ENCODE measurements at regions not wholly inside any gene's neighbourhood (a gene's known extent, or its start where the extent isn't known, plus 50 kb on each side); places are given as distances from the start of the nearest gene placed in this dataset.
"Not testable (repeated sequence)": the region's sequence is repeated elsewhere in the genome, so short reads cannot be mapped to it uniquely, and the experiment has no call there.

GRCh38 chr1:192884241-192884640 is 75.4 kb downstream of the RGS2 start:
- Histone ChIP-seq H3K4me2 (ENCODE audit: control insufficient read depth, insufficient read depth) (no peak overlapping the region), H3K9me3 (replicated peaks; ENCODE audit: control insufficient read depth, insufficient read depth, low read length) (no peaks in the 10 kb centered on the region), H3K4me3 (no peak overlapping the region), H3K4me1 (ENCODE audit: control insufficient read depth, insufficient read depth, low read length) (no peaks in the 10 kb centered on the region), H3K36me3 (ENCODE audit: control insufficient read depth in 2 of 2, insufficient read depth in 2 of 2, low read length in 1 of 2) (no peaks in the 10 kb centered on the region), H2AFZ (ENCODE audit: control insufficient read depth, low read depth, low read length) (no peak overlapping the region), H3K9ac (ENCODE audit: control insufficient read depth, insufficient read depth, low read length) (no peak overlapping the region), H3K79me2 (ENCODE audit: control insufficient read depth, insufficient read depth, low read length) (no peaks in the 10 kb centered on the region), H3K27ac (ENCODE audit: control insufficient read depth, insufficient read depth) (no peak overlapping the region), H4K20me1 (ENCODE audit: control insufficient read depth, insufficient read depth) (no peaks in the 10 kb centered on the region), H3K27me3 (replicated peaks in 1 of 2; ENCODE audit: control insufficient read depth in 2 of 2, insufficient read depth in 2 of 2, low read length in 1 of 2) (no peaks in the 10 kb centered on the region)
- ChIA-PET CTCF (no interaction called here), SMC1A (ENCODE audit: uncharacterized antibody, unreplicated experiment) (no interaction called here), POLR2A (no interaction called here), RAD21 (ENCODE audit: unreplicated experiment) (no interaction called here)
- in situ Hi-C loops (cut with MboI) (no loop called here), intact Hi-C loops (cut with micrococcal nuclease; ENCODE audit: unreplicated experiment) (no loop called here)
- WGBS (ENCODE audit: insufficient coverage, insufficient replicate concordance, low lambda C conversion rate, missing lambda C conversion rate), result 1% methylated on average over 5 of the region's 5 CpGs
- DNase-seq (ENCODE audit: low read depth, low spot score) (no peak), FAIRE-seq (no peak), ATAC-seq (no peak)
- TF ChIP-seq SMAD5 (IDR thresholded peaks at IDR 0.05; ENCODE audit: low read depth) (no peak), SRF (IDR thresholded peaks at IDR 0.05; ENCODE audit: low read depth in 2 of 2, low read length in 2 of 2) (no peak), RCOR1 (conservative IDR thresholded peaks at IDR 0.05; ENCODE audit: low read depth, low read length) (no peak), RAD51 (IDR thresholded peaks at IDR 0.05) (no peak), ZNF384 (IDR thresholded peaks at IDR 0.05; ENCODE audit: borderline replicate concordance, low read depth, low read length) (no peak), TCF3 (IDR thresholded peaks at IDR 0.05; ENCODE audit: borderline replicate concordance, insufficient read depth, low read depth, low read length) (no peak), CREB1 (IDR thresholded peaks at IDR 0.05; ENCODE audit: low read depth) (no peak), IRF5 (IDR thresholded peaks at IDR 0.05; ENCODE audit: borderline replicate concordance) (no peak)
- no TSS peak for BruUV-seq (replicated peaks)

- H3K27ac ChIP-seq (ENCODE audit: control insufficient read depth, insufficient read depth); POLR2A ChIA-PET; in situ Hi-C loops (cut with MboI); CTCF ChIA-PET; H2AFZ ChIP-seq (ENCODE audit: control insufficient read depth, low read depth, low read length); H3K36me3 ChIP-seq (ENCODE audit: control insufficient read depth in 2 of 2, insufficient read depth in 2 of 2, low read length in 1 of 2); H3K4me1 ChIP-seq (ENCODE audit: control insufficient read depth, insufficient read depth, low read length); H3K79me2 ChIP-seq (ENCODE audit: control insufficient read depth, insufficient read depth, low read length); H3K27me3 ChIP-seq (replicated peaks in 1 of 2; ENCODE audit: control insufficient read depth in 2 of 2, insufficient read depth in 2 of 2, low read length in 1 of 2); H3K9me3 ChIP-seq (replicated peaks; ENCODE audit: control insufficient read depth, insufficient read depth, low read length); RAD21 ChIA-PET (ENCODE audit: unreplicated experiment); intact Hi-C loops (cut with micrococcal nuclease; ENCODE audit: unreplicated experiment); H3K9ac ChIP-seq (ENCODE audit: control insufficient read depth, insufficient read depth, low read length); FAIRE-seq; ATAC-seq; DNase-seq (ENCODE audit: low read depth, low spot score); BruUV-seq (replicated peaks); SMC1A ChIA-PET (ENCODE audit: uncharacterized antibody, unreplicated experiment); H4K20me1 ChIP-seq (ENCODE audit: control insufficient read depth, insufficient read depth); H3K4me3 ChIP-seq; H3K4me2 ChIP-seq (ENCODE audit: control insufficient read depth, insufficient read depth): not testable (repeated sequence)
- 63% methylated on average over 3 of the region's 3 CpGs for WGBS (ENCODE audit: insufficient coverage, insufficient replicate concordance, low lambda C conversion rate, missing lambda C conversion rate)
Measured at GRCh38 chr1:192885387-192885786, 76.5 kb downstream of the RGS2 start.

All from GM12878 (cell line).